ENCODE measurements at regions not wholly inside any gene's neighbourhood (a gene's known extent, or its start where the extent isn't known, plus 50 kb on each side); places are given as distances from the start of the nearest gene placed in this dataset.
A peak's percentile ranks its signal among the peaks of the same experiment; 100 is the strongest.

GRCh38 chr1:68378296-68379084 lies 71.3 kb downstream of the RPE65 start:
- DNase-seq: no peak

GRCh38 chr1:68377098-68377497 lies 72.7 kb downstream of the RPE65 start:
- no peak for DNase-seq

GRCh38 chr1:68376441-68376840 lies 73.3 kb downstream of the RPE65 start:
- no peak for DNase-seq

- DNase-seq: no peak
These were observed 73.8 kb downstream of the RPE65 start for GRCh38 chr1:68375919-68376318.

- no peak for DNase-seq
These were observed 76.6 kb downstream of the RPE65 start for GRCh38 chr1:68373173-68373572.

- DNase-seq: no peak
These were observed 77.3 kb downstream of the RPE65 start for GRCh38 chr1:68372487-68372886.

- DNase-seq: no peak
These were observed 79.4 kb downstream of the RPE65 start for GRCh38 chr1:68370101-68370915.

- no peak for DNase-seq
These were observed 83.2 kb downstream of the RPE65 start for GRCh38 chr1:68366572-68366971.

- DNase-seq: no peak
These were observed 83.9 kb downstream of the RPE65 start for GRCh38 chr1:68365709-68366382.

- DNase-seq: no peak
These were observed 86.4 kb downstream of the RPE65 start for GRCh38 chr1:68363339-68363738.

- DNase-seq: peak; percentile 65
These were observed 88.3 kb downstream of the RPE65 start for GRCh38 chr1:68361346-68361910.

- no peak for DNase-seq
These were observed 90.7 kb downstream of the RPE65 start for GRCh38 chr1:68359045-68359444.

- DNase-seq: no peak
These were observed 91.3 kb downstream of the RPE65 start for GRCh38 chr1:68358439-68358838.

- no peak for DNase-seq
These were observed 94.1 kb downstream of the RPE65 start for GRCh38 chr1:68355614-68356013.

- DNase-seq: no peak
These were observed 97.6 kb downstream of the RPE65 start for GRCh38 chr1:68352202-68352601.

GRCh38 chr1:68347415-68347814 lies 102.3 kb downstream of the RPE65 start:
- DNase-seq: peak; percentile 85

- no peak for DNase-seq
These were observed 103.5 kb downstream of the RPE65 start for GRCh38 chr1:68346188-68346808.

GRCh38 chr1:68344208-68344607 lies 105.5 kb downstream of the RPE65 start:
- no peak for DNase-seq

- DNase-seq: no peak
These were observed 108.6 kb upstream of the WLS start for GRCh38 chr1:68340951-68341350.

- peak; percentile 84 for DNase-seq
These were observed 107.2 kb upstream of the WLS start for GRCh38 chr1:68339505-68339904.

- DNase-seq: peak; percentile 80
These were observed 105.8 kb upstream of the WLS start for GRCh38 chr1:68338081-68338480.

- DNase-seq: no peak
These were observed 99.7 kb upstream of the WLS start for GRCh38 chr1:68332041-68332440.
